HG03558 (cell line): ENCODE measurements at regions not wholly inside any gene's neighbourhood (a gene's known extent, or its start where the extent isn't known, plus 50 kb on each side); places are given as distances from the start of the nearest gene placed in this dataset.

Experiments used
- ATAC-seq: cut with Tn5 transposase; IDR thresholded peaks from one replicate; pipeline ENCODE4 v1.9.1; 2021; ENCODE audit warnings: moderate number of reproducible peaks; ENCODE audit not compliant: unreplicated experiment; ENCODE audit errors: extremely low read depth

DNA sequence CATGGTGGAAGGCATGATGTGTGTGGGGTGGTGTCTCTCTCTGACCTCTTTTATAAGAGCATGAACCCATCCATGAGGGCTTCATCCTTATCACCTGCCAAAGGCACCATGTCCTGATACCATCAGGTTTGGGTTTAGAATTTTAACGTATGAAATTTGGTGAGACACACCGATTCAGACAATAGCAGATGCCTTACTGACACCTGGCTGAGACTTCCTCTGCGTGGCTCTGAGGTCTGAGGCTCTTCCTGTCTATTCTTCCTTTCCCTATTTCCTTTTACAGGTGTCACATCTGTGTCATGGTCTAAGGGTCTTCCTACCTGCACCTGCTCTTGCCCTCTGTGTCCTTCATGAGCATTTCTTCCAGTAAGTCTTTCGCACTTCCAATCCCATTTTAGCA lies 320.7 kb upstream of the CLNK start:
- no peak for ATAC-seq

- no peak for ATAC-seq
These were observed 320.2 kb upstream of the CLNK start for GRCh38 chr4:11004818-11005217.

DNA sequence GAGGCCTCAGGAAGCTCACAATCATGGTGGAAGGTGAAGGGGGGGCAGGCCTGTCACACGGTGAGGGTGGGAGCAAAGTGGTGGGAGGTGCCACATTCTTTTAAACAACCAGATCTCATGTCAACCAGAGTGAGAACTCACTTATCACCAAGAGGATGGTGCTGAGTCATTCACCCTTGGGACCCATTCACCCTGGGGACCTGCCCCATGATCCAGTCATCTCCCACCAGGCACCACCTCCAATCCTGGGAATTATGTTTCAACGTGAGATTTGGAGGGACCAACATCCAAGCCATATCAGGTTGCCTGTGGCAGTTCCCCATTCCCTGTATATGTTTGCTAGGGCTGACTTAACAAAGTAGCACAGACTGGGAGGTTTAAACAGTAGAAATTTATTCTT lies 318.4 kb upstream of the CLNK start:
- ATAC-seq = no peak

DNA sequence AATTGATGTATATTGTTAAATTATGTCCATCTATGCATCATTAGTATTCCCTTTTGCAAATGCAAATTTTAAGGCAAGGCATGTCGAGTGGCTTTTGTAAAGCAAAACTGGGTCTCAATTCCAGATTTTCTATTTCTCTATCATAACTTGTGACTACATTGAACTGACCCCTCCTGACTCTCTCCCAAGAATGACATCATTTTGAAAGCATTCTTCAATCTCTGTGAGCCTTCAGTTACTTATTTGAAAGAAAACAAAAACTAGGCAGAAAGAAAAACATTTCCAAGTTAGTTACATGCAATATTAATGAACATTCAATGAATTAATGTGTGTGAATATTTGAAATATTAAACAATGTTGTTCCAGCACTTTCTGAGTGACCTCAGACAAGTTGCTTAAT lies 314.3 kb upstream of the CLNK start:
- no peak for ATAC-seq

DNA sequence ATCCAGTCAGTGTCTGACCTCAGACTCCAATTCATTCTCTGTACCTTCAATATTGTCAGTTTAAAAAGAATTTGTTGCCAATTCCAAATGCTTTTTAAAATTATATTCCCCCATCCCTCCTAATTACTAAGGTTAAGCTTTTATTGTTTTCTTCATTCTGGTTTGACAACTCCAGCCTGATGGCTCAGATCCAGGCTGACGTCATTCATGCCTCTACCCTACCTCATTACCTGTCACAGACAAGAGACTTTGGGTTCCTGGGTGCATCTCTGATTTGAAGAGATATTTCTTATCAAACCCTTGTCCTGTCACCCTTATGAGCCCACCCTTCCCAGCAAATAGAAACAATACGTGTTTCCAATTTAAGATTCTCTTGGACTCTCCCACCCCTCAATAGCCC lies 300.2 kb upstream of the CLNK start:
- no peak for ATAC-seq

DNA sequence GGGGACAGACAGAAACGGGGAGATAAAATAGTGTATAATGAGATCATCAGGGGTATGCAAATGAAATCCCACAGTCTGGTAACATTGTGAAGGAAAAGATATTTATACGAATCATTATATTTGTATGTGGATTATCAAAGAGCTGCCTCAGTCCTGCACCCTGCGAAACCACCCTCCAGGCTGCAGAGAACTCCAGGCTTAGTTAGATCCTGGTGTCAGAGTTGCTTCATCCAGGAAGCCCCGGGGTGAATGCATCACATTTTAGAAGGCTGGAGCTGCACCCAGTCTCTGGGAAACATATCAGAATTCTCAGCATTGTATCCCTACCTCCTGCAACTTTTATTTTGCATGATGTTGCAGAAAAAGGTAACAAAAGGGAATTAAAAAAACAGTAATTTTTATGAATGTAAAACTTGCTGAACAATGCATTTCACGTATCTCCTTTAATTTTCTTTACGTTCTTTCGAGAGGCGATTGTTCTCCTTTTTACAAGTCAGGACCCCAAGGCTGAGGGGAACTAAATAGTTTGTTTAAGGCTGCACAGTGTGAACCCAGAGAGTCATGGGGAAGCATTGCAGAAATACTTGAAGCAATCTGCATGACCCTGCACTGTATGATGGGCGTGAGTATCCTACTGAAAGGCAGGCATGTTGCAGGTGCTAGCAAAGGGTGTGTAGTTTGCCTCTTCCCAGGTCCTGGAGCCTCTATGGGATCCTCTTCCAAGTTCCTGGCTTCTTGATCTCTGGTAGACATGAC lies 299.5 kb upstream of the CLNK start:
- no peak for ATAC-seq

- ATAC-seq = no peak
These were observed 298.7 kb upstream of the CLNK start for GRCh38 chr4:10983268-10983667.

DNA sequence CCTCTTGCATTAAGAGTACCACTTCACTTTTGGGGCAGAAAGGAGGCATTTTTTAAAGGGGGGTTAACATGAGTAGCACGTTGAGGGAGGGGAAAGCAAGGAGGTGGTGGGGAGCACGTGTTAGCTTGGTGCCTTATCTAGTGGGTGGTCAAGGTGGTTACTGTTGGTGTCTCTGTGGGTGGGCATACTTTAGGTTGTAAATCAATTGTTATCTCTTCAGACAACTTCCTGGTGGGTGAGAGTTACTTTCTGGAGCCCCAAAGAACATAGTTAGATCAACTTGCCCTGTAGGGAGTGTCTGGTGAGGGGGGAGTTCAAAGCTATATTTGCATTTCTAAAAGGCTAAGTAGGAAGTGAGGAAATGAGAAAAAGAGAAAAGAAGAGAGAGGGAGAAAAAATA lies 297.7 kb upstream of the CLNK start:
- ATAC-seq = no peak

DNA sequence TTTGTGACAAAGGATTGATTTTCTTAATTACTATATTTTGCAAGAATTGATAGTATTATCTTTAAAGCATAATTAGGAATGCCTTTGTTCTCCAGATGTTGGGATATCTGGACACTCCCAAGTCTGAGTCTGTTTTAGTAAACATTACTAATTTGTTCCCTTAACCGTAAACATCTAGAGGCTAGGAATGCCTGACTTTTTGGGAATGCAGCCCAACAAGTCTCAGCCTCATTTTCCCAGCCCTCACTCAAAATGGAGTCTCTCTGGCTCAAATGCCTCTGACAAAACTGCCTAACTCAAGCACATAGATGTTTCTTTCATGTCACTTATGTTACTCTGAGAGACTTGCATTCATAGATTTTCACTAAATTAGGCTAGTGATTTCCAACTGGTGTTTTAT lies 297.0 kb upstream of the CLNK start:
- no peak for ATAC-seq

DNA sequence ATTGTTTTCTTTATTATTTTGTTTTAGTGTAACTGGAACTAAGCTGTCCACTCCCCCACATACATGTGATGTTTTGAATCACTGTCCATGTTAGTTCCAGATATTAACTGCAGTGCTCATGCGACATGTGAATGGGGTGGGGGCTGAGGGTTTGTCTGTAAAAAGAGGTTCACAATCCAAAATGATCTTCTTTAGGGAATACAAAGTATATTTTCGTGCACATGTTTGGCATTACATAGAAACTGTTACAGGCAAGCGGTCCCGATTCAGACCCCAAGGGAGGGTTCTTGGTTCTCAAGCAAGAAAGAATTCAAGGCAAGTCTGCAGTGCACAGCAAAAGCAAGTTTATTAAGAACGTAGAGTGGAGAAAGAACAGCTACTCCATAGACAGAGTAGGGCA lies 296.5 kb upstream of the CLNK start:
- ATAC-seq = no peak

DNA sequence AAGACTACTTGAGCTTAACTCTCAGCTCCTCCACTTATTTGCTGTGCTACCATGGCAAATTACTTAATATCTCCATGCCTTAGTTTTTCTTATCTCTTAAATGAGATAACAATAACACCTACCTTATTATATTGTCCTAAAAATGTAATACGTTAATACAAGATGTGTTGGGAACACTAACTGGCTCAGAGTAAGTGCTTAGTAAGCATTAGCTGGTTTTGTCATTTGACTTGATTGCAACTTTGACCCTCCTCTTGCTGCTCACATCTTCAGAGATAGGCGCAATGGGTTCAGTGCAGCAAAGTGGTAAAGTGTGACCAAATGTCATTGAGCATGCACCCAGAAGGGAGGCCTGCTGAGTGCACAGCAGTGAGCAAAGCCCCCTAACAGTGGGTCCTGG lies 294.5 kb upstream of the CLNK start:
- ATAC-seq = no peak

GRCh38 chr4:10977534-10977933 lies 293.0 kb upstream of the CLNK start:
- ATAC-seq = no peak

DNA sequence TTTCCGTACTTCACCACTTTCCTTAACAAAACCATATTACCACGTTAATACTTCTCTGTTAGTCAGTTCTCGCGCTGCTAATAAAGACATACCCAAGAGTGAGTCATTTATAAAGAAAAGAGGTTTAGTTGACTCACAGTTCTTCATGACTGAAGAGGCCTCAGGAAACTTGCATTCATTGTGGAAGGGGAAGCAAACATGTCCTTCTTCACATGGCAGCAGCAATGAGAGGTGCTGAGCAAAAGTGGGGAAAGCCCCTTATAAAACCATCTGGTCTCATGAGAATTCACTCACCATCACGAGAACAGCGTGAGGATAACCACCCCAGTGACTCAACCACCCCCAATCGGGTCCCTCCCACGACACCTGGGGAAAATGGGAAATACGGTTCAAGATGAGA lies 289.8 kb upstream of the CLNK start:
- ATAC-seq = no peak

- ATAC-seq = no peak
These were observed 289.1 kb upstream of the CLNK start for GRCh38 chr4:10973686-10974085.

- ATAC-seq = no peak
These were observed 287.3 kb upstream of the CLNK start for GRCh38 chr4:10971800-10972401.

DNA sequence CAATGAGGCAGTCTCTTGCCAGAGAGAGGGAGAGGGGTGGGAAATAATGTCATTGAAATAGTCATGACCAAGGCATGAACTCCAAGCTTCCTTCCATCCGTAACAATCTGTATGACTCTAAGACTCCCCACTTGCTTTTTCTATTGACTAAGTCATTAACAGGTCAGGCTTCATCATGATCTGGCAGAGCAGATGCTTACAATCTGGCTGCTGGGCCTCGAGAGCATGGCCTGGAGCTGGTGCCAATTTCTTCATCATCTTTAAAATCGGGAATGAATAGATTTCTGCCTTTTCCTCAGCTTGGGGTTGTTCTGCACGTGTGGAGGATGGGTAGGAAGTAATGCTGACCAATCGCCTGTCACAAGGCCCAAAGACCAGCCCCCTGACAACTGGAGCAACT lies 280.6 kb upstream of the CLNK start:
- ATAC-seq = no peak

DNA sequence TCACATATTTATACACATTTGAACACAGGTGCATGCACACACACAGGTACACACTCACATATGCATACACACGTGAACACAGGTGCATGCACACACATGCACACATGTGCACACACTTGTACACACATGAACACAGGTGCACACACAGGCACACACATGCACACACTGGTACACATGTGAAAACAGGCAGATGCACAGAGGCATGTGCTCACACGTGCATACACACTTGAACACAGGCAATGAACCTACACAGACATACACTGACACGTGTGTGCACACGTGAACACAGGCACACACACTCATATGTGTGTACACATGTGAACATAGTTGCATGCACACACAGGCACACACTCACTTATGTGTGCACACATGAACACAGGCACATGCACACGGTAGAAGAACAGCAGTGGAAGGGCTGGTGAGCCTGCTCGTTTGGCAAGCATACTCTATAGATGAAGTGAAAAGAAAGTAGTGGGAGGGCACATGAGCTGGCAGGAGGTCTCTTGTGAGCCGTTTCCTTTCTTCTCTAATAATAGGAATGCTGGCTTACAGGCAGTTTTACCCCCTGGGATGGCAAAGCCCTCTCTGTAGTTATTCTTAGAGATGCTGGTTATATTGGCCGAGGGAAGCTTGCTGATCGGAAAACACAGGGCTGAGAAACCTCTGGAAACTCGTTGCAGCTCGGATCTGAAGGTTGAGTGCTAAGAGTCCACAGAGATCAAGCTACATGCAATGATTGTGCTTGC lies 279.6 kb upstream of the CLNK start:
- no peak for ATAC-seq

- ATAC-seq = no peak
These were observed 278.7 kb upstream of the CLNK start for GRCh38 chr4:10963241-10963640.

DNA sequence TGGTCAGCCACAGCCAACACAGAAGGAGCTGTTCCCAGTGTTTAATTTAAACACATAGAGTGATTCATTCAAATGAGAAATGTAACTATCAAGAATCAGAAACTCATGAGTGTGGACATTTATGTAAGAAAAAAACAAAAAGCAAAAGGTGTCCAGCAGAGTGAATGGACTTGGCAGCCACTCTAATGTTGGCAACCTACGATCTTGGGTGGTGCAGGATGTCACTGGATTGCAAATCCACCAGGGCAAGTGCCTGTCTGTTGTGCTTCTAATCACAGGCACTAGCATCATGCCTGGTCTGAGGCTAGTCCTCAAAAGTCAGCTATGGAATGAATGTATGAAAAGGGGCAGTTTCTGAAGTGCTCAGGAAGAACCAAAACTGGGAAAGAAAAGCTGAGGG lies 277.7 kb upstream of the CLNK start:
- ATAC-seq = no peak

- ATAC-seq = no peak
These were observed 275.8 kb upstream of the CLNK start for GRCh38 chr4:10960389-10960788.

GRCh38 chr4:10959586-10959985 lies 275.0 kb upstream of the CLNK start:
- no peak for ATAC-seq
